K562 (cell line): ENCODE measurements at regions not wholly inside any gene's neighbourhood (a gene's known extent, or its start where the extent isn't known, plus 50 kb on each side); places are given as distances from the start of the nearest gene placed in this dataset.

Experiments
- CTCF ChIP-seq, 3 experiments: IDR thresholded peaks in 2 of 3; conservative IDR thresholded peaks in 1 of 3; 2 replicates each; pipeline ENCODE4 v1.5.1; 2011 to 2012; ENCODE audit warnings: low read length in 3 of 3, mild to moderate bottlenecking in 3 of 3, control low read depth in 2 of 3, improper control_type of control experiment in 1 of 3, inconsistent platforms in 1 of 3, low read depth in 1 of 3, mixed read lengths in 1 of 3, moderate library complexity in 1 of 3; ENCODE audit not compliant: insufficient read depth in 2 of 3
- MXI1 ChIP-seq: IDR thresholded peaks from 2 replicates; pipeline ENCODE4 v1.6.1; 2011; ENCODE audit warnings: low read depth, mild to moderate bottlenecking, improper control_type of control experiment, low read length
- NFIC ChIP-seq: fragments of 450-650 bp; IDR thresholded peaks from 2 replicates; pipeline ENCODE4 v1.6.1; 2017; ENCODE audit warnings: mild to moderate bottlenecking, inconsistent platforms
- SETDB1 ChIP-seq: IDR thresholded peaks from one replicate; pipeline ENCODE4 v1.6.1; 2012; ENCODE audit warnings: low read length, control low read depth, inconsistent platforms
- TAF7 ChIP-seq: fragments of 450-650 bp; IDR thresholded peaks from 2 replicates; pipeline ENCODE4 v1.6.1; 2016; ENCODE audit warnings: missing genetic modification characterization, missing compliant biosample characterization
- TF ChIP-seq, protein P1 (sequence below): fragments of 450-650 bp; IDR thresholded peaks from 2 replicates; pipeline ENCODE4 v1.7.0; 2016; ENCODE audit warnings: borderline replicate concordance

DNA sequence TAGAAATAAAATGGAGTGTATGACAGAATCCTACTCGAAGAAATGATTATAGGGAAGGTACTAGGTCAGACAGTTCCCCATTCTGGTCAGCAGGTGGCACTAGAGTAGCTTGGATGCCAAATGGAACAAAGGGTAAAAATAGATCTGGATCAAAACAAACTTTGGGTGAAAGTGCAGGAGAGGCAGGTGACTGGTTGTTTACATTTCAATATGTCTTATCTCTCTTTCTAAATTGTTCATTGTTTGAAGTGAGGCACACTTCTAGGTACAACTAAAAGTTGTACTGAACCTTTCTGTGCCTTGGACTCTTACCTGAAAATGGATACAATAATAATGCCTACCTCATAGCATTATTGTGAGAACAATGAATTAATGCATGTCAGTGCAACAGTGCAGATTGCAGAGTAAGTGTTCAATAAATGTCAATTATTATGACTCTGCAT, 62.0 kb upstream of the OSBPL8 start:
- TF ChIP-seq NFIC (no peak), SETDB1 (no peak), CTCF (IDR thresholded peaks at IDR 0.05 in 2 of 3, conservative IDR thresholded peaks at IDR 0.05 in 1 of 3; ENCODE audit: insufficient read depth in 2 of 3, low read depth in 1 of 3, low read length in 3 of 3) (peak; percentile 80 to 97 (median 85)), MXI1 (no peak), TAF7 (tag) (no peak)
- TF ChIP-seq, protein P1, sequence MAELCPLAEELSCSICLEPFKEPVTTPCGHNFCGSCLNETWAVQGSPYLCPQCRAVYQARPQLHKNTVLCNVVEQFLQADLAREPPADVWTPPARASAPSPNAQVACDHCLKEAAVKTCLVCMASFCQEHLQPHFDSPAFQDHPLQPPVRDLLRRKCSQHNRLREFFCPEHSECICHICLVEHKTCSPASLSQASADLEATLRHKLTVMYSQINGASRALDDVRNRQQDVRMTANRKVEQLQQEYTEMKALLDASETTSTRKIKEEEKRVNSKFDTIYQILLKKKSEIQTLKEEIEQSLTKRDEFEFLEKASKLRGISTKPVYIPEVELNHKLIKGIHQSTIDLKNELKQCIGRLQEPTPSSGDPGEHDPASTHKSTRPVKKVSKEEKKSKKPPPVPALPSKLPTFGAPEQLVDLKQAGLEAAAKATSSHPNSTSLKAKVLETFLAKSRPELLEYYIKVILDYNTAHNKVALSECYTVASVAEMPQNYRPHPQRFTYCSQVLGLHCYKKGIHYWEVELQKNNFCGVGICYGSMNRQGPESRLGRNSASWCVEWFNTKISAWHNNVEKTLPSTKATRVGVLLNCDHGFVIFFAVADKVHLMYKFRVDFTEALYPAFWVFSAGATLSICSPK: no peak
